B cell (primary cell): ENCODE measurements at regions not wholly inside any gene's neighbourhood (a gene's known extent, or its start where the extent isn't known, plus 50 kb on each side); places are given as distances from the start of the nearest gene placed in this dataset.

Source experiments
- ATAC-seq: fragments of 200-7000 bp; cut with Tn5 transposase; one replicate; pipeline ENCODE4 v1.10.0; 2021; ENCODE audit warnings: low read depth, mild to moderate bottlenecking, moderate number of reproducible peaks, moderate library complexity
- CTCF ChIA-PET: fragments of 350-600 bp; sonication (Branson Sonifier 250); formaldehyde crosslinking; loops from one replicate; lab custom pipeline; 2021; ENCODE audit warnings: antibody characterized with exemption, inconsistent platforms; lab: Charles Lee
- POLR2A ChIA-PET: fragments of 350-600 bp; sonication (Branson Sonifier 250); formaldehyde crosslinking; loops from one replicate; lab custom pipeline; 2021; ENCODE audit warnings: antibody characterized with exemption; lab: Charles Lee
- DNase-seq: peaks from one replicate; pipeline ENCODE4 v3.0.0; 2013
- H2AFZ ChIP-seq: 2 replicates; pipeline ENCODE4 v1.6.1; 2012; ENCODE audit warnings: mild to moderate bottlenecking, low read depth, low read length; ENCODE audit not compliant: insufficient read depth, poor library complexity, severe bottlenecking
- H3K27ac ChIP-seq, 2 donors: 1 replicate in 1 of 2; 2 replicates in 1 of 2; pipeline ENCODE4 v1.5.1; 2012 to 2013; ENCODE audit warnings: low read length in 2 of 2, mild to moderate bottlenecking in 2 of 2, moderate library complexity in 1 of 2
- H3K27me3 ChIP-seq, 4 experiments: fragments of 200-600 bp in 1 of 4; sonication (generic) in 1 of 4; replicated peaks in 1 of 4; 1 replicate in 2 of 4; 2 replicates in 2 of 4; pipeline versions ENCODE4 v1.6.1 to v1.7.0; 2013 to 2016; ENCODE audit warnings: low read length in 3 of 4, mild to moderate bottlenecking in 2 of 4, mixed read lengths in 1 of 4, moderate library complexity in 1 of 4; ENCODE audit not compliant: insufficient read depth in 4 of 4, control insufficient read depth in 3 of 4; ENCODE audit errors: control extremely low read depth in 1 of 4
- H3K36me3 ChIP-seq, 2 experiments: replicated peaks in 1 of 2; 1 replicate in 1 of 2; 2 replicates in 1 of 2; pipeline versions ENCODE4 v1.6.1 to v1.7.1; 2013; ENCODE audit warnings: low read length in 1 of 2; ENCODE audit not compliant: insufficient read depth in 2 of 2, control insufficient read depth in 1 of 2; ENCODE audit errors: control extremely low read depth in 1 of 2, extremely low read depth in 1 of 2
- H3K4me1 ChIP-seq, 2 donors: fragments of 200-600 bp in 1 of 2; sonication (generic) in 1 of 2; 1 replicate in 1 of 2; 2 replicates in 1 of 2; pipeline versions ENCODE4 v1.5.1 to v1.6.1; 2013 to 2017; ENCODE audit warnings: low read length in 2 of 2; ENCODE audit not compliant: control insufficient read depth in 2 of 2, insufficient read depth in 2 of 2
- H3K4me2 ChIP-seq: replicated peaks from 2 replicates; pipeline ENCODE3; 2012; ENCODE audit warnings: mild to moderate bottlenecking, low read depth, low read length; ENCODE audit not compliant: poor library complexity, severe bottlenecking
- H3K4me3 ChIP-seq, 5 experiments: fragments of 200-600 bp in 1 of 5; sonication (generic) in 1 of 5; 1 replicate in 3 of 5; 2 replicates in 2 of 5; pipeline versions ENCODE4 v1.5.1 to v1.7.0; 2011 to 2016; ENCODE audit warnings: low read length in 4 of 5, mild to moderate bottlenecking in 4 of 5, low read depth in 2 of 5, control low read depth in 1 of 5, moderate library complexity in 1 of 5; ENCODE audit not compliant: insufficient read depth in 1 of 5; ENCODE audit errors: control extremely low read depth in 1 of 5, extremely low read depth in 1 of 5
- H3K79me2 ChIP-seq: fragments of 200-600 bp; sonication (generic); one replicate; pipeline ENCODE4 v1.6.0; 2016; ENCODE audit warnings: low read length; ENCODE audit not compliant: control insufficient read depth, insufficient read depth
- H3K9ac ChIP-seq: fragments of 200-600 bp; sonication (generic); 2 replicates; pipeline ENCODE4 v1.6.1; 2017; ENCODE audit warnings: mild to moderate bottlenecking, low read length, moderate library complexity
- H3K9me3 ChIP-seq, 3 donors: one replicate each; pipeline versions ENCODE4 v1.6.1 to v1.7.1; 2013; ENCODE audit warnings: low read length in 2 of 3; ENCODE audit not compliant: control insufficient read depth in 2 of 3, insufficient read depth in 1 of 3; ENCODE audit errors: control extremely low read depth in 1 of 3
- H4K20me1 ChIP-seq: 2 replicates; pipeline ENCODE4 v1.6.0; 2012; ENCODE audit warnings: mild to moderate bottlenecking, low read length; ENCODE audit not compliant: insufficient read depth, control insufficient read depth, poor library complexity, severe bottlenecking
- H3K27ac Mint-ChIP-seq: one replicate; pipeline ENCODE4 v1.8.0; 2021; ENCODE audit warnings: mixed read lengths
- H3K27me3 Mint-ChIP-seq: one replicate; pipeline ENCODE4 v1.8.0; 2021; ENCODE audit warnings: mixed read lengths
- H3K4me1 Mint-ChIP-seq: one replicate; pipeline ENCODE4 v1.8.0; 2021; ENCODE audit warnings: mixed read lengths
- H3K4me3 Mint-ChIP-seq: one replicate; pipeline ENCODE4 v1.8.0; 2021; ENCODE audit warnings: mixed read lengths
- H3K9me3 Mint-ChIP-seq: one replicate; pipeline ENCODE4 v1.8.0; 2022; ENCODE audit warnings: mixed read lengths; ENCODE audit not compliant: insufficient read depth
- EZH2 ChIP-seq: IDR thresholded peaks from 2 replicates; pipeline ENCODE4 v1.6.1; 2012; ENCODE audit warnings: borderline replicate concordance, low read depth, mild to moderate bottlenecking, moderate library complexity, low read length; ENCODE audit not compliant: insufficient read depth, poor library complexity, severe bottlenecking
- WGBS: methylation state at CpG from one replicate; pipeline ENCODE4 v1.1.5; 2013; ENCODE audit warnings: missing lambda C conversion rate; ENCODE audit not compliant: insufficient coverage; 5-methylcytosine and 5-hydroxymethylcytosine counted together
- intact Hi-C: fragments of 100-400 bp; cut with micrococcal nuclease; formaldehyde crosslinking; loops from one replicate; pipeline ENCODE4 v1.10.0; 2022
- TF ChIP-seq, protein P1 (sequence below): fragments of 200-600 bp; IDR thresholded peaks from one replicate; pipeline ENCODE4 v1.8.0; 2022; ENCODE audit warnings: antibody characterized with exemption, mild to moderate bottlenecking

DNA sequence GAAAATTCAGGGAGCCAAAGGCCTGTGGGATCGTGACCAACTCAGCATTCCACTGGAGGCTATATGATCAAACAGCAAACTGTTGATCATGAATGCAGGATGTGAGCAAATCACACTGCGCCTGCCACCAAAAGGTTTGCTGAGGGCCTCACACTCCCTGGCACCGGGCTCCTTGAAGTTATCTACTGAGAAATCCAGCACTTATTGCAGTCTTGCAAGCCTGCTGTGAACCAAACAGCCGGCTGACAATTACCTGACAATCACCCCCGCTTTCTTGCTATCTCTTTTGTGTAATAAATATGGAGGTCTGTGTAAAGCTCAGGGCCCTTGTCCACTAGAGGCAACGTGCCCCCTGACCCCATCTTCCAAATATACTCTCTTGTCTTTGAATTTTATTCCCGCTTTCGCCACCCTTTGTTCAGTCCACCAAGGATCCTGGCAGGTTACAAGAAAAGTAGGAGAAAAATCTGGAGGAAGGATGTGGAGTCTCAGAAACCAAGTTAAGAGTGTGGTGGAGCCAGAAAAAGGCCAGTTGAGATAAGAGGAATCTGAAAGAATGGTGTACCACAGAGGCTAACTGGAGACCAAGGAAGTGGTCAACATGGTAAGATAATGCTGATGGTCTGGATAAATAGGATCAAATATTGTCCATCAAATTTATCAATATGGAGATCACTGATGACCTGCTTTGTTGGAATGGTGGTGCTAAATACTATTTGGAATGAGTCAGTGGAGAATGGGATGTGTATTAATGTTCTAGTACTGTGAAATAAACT lies 229.2 kb downstream of the ALX1 start:
- Histone ChIP-seq H3K27me3 (no peaks in the 10 kb centered on the region), H3K4me1 (peaks cover 3 to 10% of the 10 kb centered on the region in 2 donors), H4K20me1 (no peaks in the 10 kb centered on the region), H3K9me3 (no peaks in the 10 kb centered on the region), H3K27ac (no peak overlapping the region), H3K4me3 (no peak overlapping the region), H3K36me3 (no peaks in the 10 kb centered on the region), H3K4me2 (no peak overlapping the region), H2AFZ (no peak overlapping the region), H3K9ac (no peak overlapping the region), H3K79me2 (no peaks in the 10 kb centered on the region)
- WGBS: 95% methylated on average over 5 of the region's 8 CpGs
- intact Hi-C loops: no loop called here
- no peak for TF ChIP-seq EZH2
- TF ChIP-seq, protein P1, sequence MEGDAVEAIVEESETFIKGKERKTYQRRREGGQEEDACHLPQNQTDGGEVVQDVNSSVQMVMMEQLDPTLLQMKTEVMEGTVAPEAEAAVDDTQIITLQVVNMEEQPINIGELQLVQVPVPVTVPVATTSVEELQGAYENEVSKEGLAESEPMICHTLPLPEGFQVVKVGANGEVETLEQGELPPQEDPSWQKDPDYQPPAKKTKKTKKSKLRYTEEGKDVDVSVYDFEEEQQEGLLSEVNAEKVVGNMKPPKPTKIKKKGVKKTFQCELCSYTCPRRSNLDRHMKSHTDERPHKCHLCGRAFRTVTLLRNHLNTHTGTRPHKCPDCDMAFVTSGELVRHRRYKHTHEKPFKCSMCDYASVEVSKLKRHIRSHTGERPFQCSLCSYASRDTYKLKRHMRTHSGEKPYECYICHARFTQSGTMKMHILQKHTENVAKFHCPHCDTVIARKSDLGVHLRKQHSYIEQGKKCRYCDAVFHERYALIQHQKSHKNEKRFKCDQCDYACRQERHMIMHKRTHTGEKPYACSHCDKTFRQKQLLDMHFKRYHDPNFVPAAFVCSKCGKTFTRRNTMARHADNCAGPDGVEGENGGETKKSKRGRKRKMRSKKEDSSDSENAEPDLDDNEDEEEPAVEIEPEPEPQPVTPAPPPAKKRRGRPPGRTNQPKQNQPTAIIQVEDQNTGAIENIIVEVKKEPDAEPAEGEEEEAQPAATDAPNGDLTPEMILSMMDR: no peak
- Mint-ChIP-seq H3K27ac (no peak overlapping the region), H3K9me3 (no peaks in the 10 kb centered on the region), H3K4me1 (peaks cover 11% of the 10 kb centered on the region), H3K4me3 (no peak overlapping the region), H3K27me3 (no peaks in the 10 kb centered on the region)
- POLR2A ChIA-PET: no interaction called here
- DNase-seq (no peak), ATAC-seq (no peak)
- CTCF ChIA-PET: no interaction called here

DNA sequence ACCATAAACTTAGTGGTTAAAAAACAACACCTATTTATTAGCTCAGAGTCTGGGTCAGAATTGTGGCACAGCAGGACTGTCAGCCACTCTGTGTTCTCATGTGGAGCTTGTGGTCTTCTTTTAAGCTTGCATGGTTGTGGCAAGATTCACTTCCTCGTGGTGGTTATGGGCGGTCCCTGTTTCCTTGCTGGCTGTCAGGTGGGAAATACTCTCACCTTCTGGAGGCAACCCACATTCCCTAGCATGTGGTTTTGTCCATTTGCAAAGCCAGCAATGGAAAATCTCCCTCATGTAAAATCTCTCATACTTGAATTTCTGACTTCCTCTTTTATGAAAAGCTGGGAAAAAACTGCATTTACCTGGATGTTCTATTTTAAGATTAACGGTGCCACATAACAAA lies 229.8 kb downstream of the ALX1 start:
- Histone ChIP-seq H2AFZ (no peak overlapping the region), H3K27me3 (no peaks in the 10 kb centered on the region), H3K79me2 (no peaks in the 10 kb centered on the region), H3K27ac (no peak overlapping the region), H3K9ac (no peak overlapping the region), H3K4me3 (no peak overlapping the region), H3K36me3 (no peaks in the 10 kb centered on the region), H3K4me1 (peaks cover 3 to 10% of the 10 kb centered on the region in 2 donors), H3K4me2 (no peak overlapping the region), H4K20me1 (no peaks in the 10 kb centered on the region), H3K9me3 (no peaks in the 10 kb centered on the region)
- ATAC-seq (no peak), DNase-seq (peak; percentile 3)
- POLR2A ChIA-PET: no interaction called here
- H3K4me3 Mint-ChIP-seq: no peak overlapping the region
- no peaks in the 10 kb centered on the region for H3K9me3 Mint-ChIP-seq
- WGBS: 7% methylated on average over 2 of the region's 3 CpGs
- no peaks in the 10 kb centered on the region for H3K27me3 Mint-ChIP-seq
- CTCF ChIA-PET: no interaction called here
- intact Hi-C loops: no loop called here
- TF ChIP-seq, protein P1: no peak
- peaks cover 11% of the 10 kb centered on the region for H3K4me1 Mint-ChIP-seq
- no peak overlapping the region for H3K27ac Mint-ChIP-seq
